GM12801 (cell line): ENCODE measurements at regions not wholly inside any gene's neighbourhood (a gene's known extent, or its start where the extent isn't known, plus 50 kb on each side); places are given as distances from the start of the nearest gene placed in this dataset.

ENCODE experiments used
- CTCF ChIP-seq: IDR thresholded peaks from one replicate; pipeline ENCODE4 v1.5.1; 2011; ENCODE audit warnings: control low read depth; ENCODE audit not compliant: insufficient read length; ENCODE audit errors: extremely low read depth

GRCh38 chr1:34283142-34283541, 106.4 kb downstream of the C1orf94 start:
- no peak for TF ChIP-seq CTCF

DNA sequence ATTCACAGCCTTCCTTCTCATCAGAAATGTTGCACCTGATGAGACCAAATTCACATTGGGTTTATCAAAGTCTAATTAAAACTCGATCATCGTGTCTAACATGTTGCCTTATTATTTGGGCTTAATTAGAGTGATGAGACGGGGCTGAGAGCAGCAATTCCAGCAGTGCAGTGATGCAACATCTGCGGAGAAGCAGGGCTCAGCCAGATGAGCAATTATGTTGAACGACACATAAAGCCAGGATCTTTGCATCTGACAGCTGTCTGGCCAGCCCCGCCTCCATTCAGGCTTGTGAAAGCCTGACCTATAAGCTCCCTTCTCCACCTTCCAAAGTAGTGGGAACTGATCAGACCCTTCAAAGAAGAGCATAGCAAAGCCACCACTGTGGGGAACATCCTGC, 109.8 kb downstream of the C1orf94 start:
- no peak for TF ChIP-seq CTCF

DNA sequence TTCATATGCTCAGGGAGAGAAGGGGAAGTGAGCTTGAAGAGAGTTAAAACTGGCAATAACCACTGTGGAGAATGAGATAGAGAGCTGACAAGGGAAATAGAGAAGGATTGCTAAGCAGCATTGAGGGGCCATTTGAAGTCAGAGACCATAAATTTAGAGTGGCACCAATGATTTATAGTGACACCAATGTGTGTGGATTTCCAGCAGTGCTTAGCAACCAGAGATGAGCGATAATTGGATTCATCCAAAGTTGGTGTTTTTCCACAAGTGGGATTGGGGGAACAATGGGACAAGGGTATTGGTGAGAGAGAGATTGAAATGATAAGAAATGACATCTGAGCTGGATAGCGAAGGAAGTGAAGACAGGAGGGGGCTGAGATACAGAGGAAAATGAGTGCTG, 114.1 kb downstream of the C1orf94 start:
- no peak for TF ChIP-seq CTCF

DNA sequence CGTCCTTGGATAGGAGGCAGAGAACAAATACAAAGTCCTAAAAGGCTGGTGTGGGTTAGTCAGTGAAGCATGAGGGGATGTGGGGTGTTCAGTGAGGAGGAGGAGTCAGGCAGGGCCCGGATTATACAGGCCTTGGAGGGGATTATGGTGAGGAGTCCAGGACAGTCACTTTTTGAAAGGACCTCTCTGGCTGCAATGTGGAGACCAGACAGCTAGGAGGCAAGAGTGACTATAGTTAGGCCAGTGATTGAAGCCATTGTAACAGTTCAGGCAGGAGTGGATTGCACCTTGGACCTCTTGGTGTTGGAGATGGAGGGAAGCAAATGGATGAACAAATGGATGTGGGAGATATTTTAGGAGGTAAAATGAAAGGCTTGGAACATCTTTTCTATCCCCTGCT, 115.8 kb downstream of the C1orf94 start:
- TF ChIP-seq CTCF: no peak

DNA sequence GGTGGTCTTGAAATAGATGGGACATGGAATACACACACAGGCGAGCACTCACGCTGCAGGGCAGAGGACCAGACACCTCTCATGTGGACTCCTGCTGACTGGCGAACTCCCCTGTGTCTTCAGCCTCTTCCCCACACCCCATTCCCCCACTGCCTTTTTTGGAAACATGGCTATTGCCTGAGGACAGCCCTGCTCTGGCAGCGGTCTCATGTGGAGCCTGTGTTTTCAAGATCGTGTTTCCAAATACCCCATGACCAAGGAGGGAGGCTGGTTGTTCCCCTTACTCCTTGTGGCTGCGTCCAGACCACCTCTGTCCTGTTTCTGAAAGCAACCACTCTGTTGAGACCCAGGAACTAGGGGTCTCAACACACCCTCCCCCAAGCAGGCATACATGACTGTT, 119.4 kb downstream of the C1orf94 start:
- no peak for TF ChIP-seq CTCF

- no peak for TF ChIP-seq CTCF
Observed at GRCh38 chr1:34302798-34303197, 126.1 kb downstream of the C1orf94 start.

DNA sequence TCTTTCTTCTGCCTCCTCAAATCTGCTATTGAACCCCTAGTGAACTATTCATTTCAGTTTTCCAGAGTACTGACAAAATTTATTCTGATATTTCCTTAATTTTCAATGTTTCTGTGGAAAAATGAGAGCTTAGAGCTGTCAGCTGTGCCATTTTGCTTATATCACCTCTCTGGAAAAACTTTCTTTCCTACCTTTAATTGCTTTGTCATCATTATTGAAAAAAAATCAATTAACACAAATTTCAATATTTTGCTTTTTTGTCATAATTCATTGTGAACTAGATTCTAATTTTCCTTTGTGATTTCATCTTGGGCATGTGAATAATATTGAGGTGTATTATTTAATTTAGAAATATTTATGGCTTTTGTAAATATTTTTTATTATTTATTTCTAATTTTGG, 126.5 kb downstream of the C1orf94 start:
- no peak for TF ChIP-seq CTCF

- TF ChIP-seq CTCF: no peak
Observed at GRCh38 chr1:34306568-34306967, 129.9 kb downstream of the C1orf94 start.
